ENCODE measurements at regions not wholly inside any gene's neighbourhood (a gene's known extent, or its start where the extent isn't known, plus 50 kb on each side); places are given as distances from the start of the nearest gene placed in this dataset.

GRCh38 chr10:78196396-78196795 is 162.7 kb downstream of the RPS24 start:
- BruUV-seq (replicated peaks), result no TSS peak
- H3K4me1 Mint-ChIP-seq (ENCODE audit: low read depth, unreplicated experiment), result no peaks in the 10 kb centered on the region
- H3K27ac Mint-ChIP-seq (ENCODE audit: unreplicated experiment), result no peak overlapping the region
- no peak overlapping the region for H3K4me3 Mint-ChIP-seq (ENCODE audit: low read depth, unreplicated experiment)
- H3K36me3 Mint-ChIP-seq (ENCODE audit: insufficient read depth, unreplicated experiment), result no peaks in the 10 kb centered on the region
- no peak for TF ChIP-seq CTCF (IDR thresholded peaks at IDR 0.05; ENCODE audit: unreplicated experiment)
- intact Hi-C loops (cut with micrococcal nuclease; ENCODE audit: unreplicated experiment), result no loop called here
- CTCF ChIA-PET, result no interaction called here
- no peaks in the 10 kb centered on the region for H3K9me3 Mint-ChIP-seq (ENCODE audit: low read depth, unreplicated experiment)
- DNase-seq, result no peak
- peaks cover 44% of the 10 kb centered on the region for H3K27me3 Mint-ChIP-seq (ENCODE audit: unreplicated experiment)

GRCh38 chr10:78196964-78197363 is 163.3 kb downstream of the RPS24 start:
- no peak for DNase-seq
- CTCF ChIA-PET, result no interaction called here

GRCh38 chr10:78197628-78198272 is 164.1 kb downstream of the RPS24 start:
- H3K4me1 Mint-ChIP-seq (ENCODE audit: low read depth, unreplicated experiment), result no peaks in the 10 kb centered on the region

More at GRCh38 chr10:78196964-78197363, 163.3 kb downstream of the RPS24 start:
- no peaks in the 10 kb centered on the region for H3K9me3 Mint-ChIP-seq (ENCODE audit: low read depth, unreplicated experiment)
- no peak for TF ChIP-seq CTCF (IDR thresholded peaks at IDR 0.05; ENCODE audit: unreplicated experiment)
- BruUV-seq (replicated peaks), result no TSS peak
- intact Hi-C loops (cut with micrococcal nuclease; ENCODE audit: unreplicated experiment), result no loop called here
- no peak overlapping the region for H3K27ac Mint-ChIP-seq (ENCODE audit: unreplicated experiment)
- H3K36me3 Mint-ChIP-seq (ENCODE audit: insufficient read depth, unreplicated experiment), result no peaks in the 10 kb centered on the region
- H3K27me3 Mint-ChIP-seq (ENCODE audit: unreplicated experiment), result peaks cover 44% of the 10 kb centered on the region
- no peak overlapping the region for H3K4me3 Mint-ChIP-seq (ENCODE audit: low read depth, unreplicated experiment)
- no peaks in the 10 kb centered on the region for H3K4me1 Mint-ChIP-seq (ENCODE audit: low read depth, unreplicated experiment)

GRCh38 chr10:78199005-78199725 is 165.5 kb downstream of the RPS24 start:
- no peak for TF ChIP-seq CTCF (IDR thresholded peaks at IDR 0.05; ENCODE audit: unreplicated experiment)
- intact Hi-C loops (cut with micrococcal nuclease; ENCODE audit: unreplicated experiment), result no loop called here
- Mint-ChIP-seq H3K36me3 (ENCODE audit: insufficient read depth, unreplicated experiment) (no peaks in the 10 kb centered on the region), H3K4me1 (ENCODE audit: low read depth, unreplicated experiment) (no peaks in the 10 kb centered on the region), H3K27me3 (ENCODE audit: unreplicated experiment) (peaks cover 44% of the 10 kb centered on the region), H3K4me3 (ENCODE audit: low read depth, unreplicated experiment) (no peak overlapping the region), H3K27ac (ENCODE audit: unreplicated experiment) (no peak overlapping the region), H3K9me3 (ENCODE audit: low read depth, unreplicated experiment) (no peaks in the 10 kb centered on the region)
- no peak for DNase-seq
- BruUV-seq (replicated peaks), result no TSS peak
- CTCF ChIA-PET, result no interaction called here

More at GRCh38 chr10:78197628-78198272, 164.1 kb downstream of the RPS24 start:
- TF ChIP-seq CTCF (IDR thresholded peaks at IDR 0.05; ENCODE audit: unreplicated experiment), result no peak
- BruUV-seq (replicated peaks), result no TSS peak
- Mint-ChIP-seq H3K9me3 (ENCODE audit: low read depth, unreplicated experiment) (no peaks in the 10 kb centered on the region), H3K27ac (ENCODE audit: unreplicated experiment) (no peak overlapping the region), H3K36me3 (ENCODE audit: insufficient read depth, unreplicated experiment) (no peaks in the 10 kb centered on the region), H3K27me3 (ENCODE audit: unreplicated experiment) (peaks cover 44% of the 10 kb centered on the region), H3K4me3 (ENCODE audit: low read depth, unreplicated experiment) (no peak overlapping the region)
- CTCF ChIA-PET, result no interaction called here
- intact Hi-C loops (cut with micrococcal nuclease; ENCODE audit: unreplicated experiment), result no loop called here
- no peak for DNase-seq
